GM23338 (cell line): ENCODE measurements at regions not wholly inside any gene's neighbourhood (a gene's known extent, or its start where the extent isn't known, plus 50 kb on each side); places are given as distances from the start of the nearest gene placed in this dataset.

Experiments
- ATAC-seq: fragments of 200-7000 bp; cut with Tn5 transposase; 3 replicates; pipeline ENCODE4 v1.9.1; 2020
- DNase-seq: peaks from one replicate; pipeline ENCODE4 v3.0.0-alpha.2; 2015; ENCODE audit warnings: low spot score
- H2AFZ ChIP-seq: fragments of 200-600 bp; sonication (generic); 2 replicates; pipeline ENCODE4 v1.8.0; 2016; ENCODE audit warnings: antibody characterized with exemption, mild to moderate bottlenecking, moderate library complexity
- H3F3A ChIP-seq: fragments of 200-600 bp; sonication (generic); replicated peaks from 2 replicates; pipeline ENCODE4 v1.8.0; 2017; ENCODE audit warnings: antibody characterized with exemption, mixed run types, low read depth
- H3K27ac ChIP-seq: fragments of 200-600 bp; sonication (generic); 2 replicates; pipeline ENCODE4 v1.6.1; 2016; ENCODE audit warnings: low read depth
- H3K27me3 ChIP-seq: fragments of 200-600 bp; sonication (generic); 2 replicates; pipeline ENCODE4 v1.8.0; 2016; ENCODE audit warnings: mild to moderate bottlenecking, mixed run types, moderate library complexity; ENCODE audit not compliant: insufficient read depth
- H3K36me3 ChIP-seq: fragments of 200-600 bp; sonication (generic); 2 replicates; pipeline ENCODE4 v1.8.0; 2016; ENCODE audit warnings: mild to moderate bottlenecking; ENCODE audit not compliant: insufficient read depth
- H3K4me1 ChIP-seq: fragments of 200-600 bp; sonication (generic); 2 replicates; pipeline ENCODE4 v1.8.0; 2016; ENCODE audit warnings: mild to moderate bottlenecking, moderate library complexity; ENCODE audit not compliant: insufficient read depth
- H3K4me2 ChIP-seq: fragments of 200-600 bp; sonication (generic); 2 replicates; pipeline ENCODE4 v1.7.1; 2017; ENCODE audit warnings: mixed run types
- H3K4me3 ChIP-seq: fragments of 200-600 bp; sonication (generic); 2 replicates; pipeline ENCODE4 v1.6.1; 2016; ENCODE audit warnings: mixed run types
- H3K79me2 ChIP-seq: fragments of 200-600 bp; sonication (generic); replicated peaks from 2 replicates; pipeline ENCODE4 v1.8.0; 2017; ENCODE audit warnings: mild to moderate bottlenecking; ENCODE audit not compliant: insufficient read depth
- H3K9me2 ChIP-seq: fragments of 200-600 bp; sonication (generic); 2 replicates; pipeline ENCODE4 v1.8.0; 2017; ENCODE audit not compliant: insufficient read depth
- H4K20me1 ChIP-seq: fragments of 200-600 bp; sonication (generic); replicated peaks from 2 replicates; pipeline ENCODE4 v1.8.0; 2017; ENCODE audit warnings: mild to moderate bottlenecking; ENCODE audit not compliant: insufficient read depth
- H3K27ac Mint-ChIP-seq: 2 replicates; pipeline ENCODE4 v1.8.0; 2020; ENCODE audit warnings: inconsistent platforms, mild to moderate bottlenecking, moderate library complexity, mixed read lengths
- H3K27me3 Mint-ChIP-seq: 3 replicates; pipeline ENCODE4 v1.8.0; 2022; ENCODE audit warnings: low read depth, mild to moderate bottlenecking, moderate library complexity, mixed read lengths, inconsistent platforms; ENCODE audit not compliant: insufficient read depth, poor library complexity
- H3K36me3 Mint-ChIP-seq: 3 replicates; pipeline ENCODE4 v1.8.0; 2021; ENCODE audit warnings: low read depth, mild to moderate bottlenecking, inconsistent platforms, moderate library complexity, mixed read lengths
- H3K4me1 Mint-ChIP-seq: 3 replicates; pipeline ENCODE4 v1.8.0; 2020; ENCODE audit warnings: mild to moderate bottlenecking, inconsistent platforms, mixed read lengths
- H3K4me3 Mint-ChIP-seq: 3 replicates; pipeline ENCODE4 v1.8.0; 2021; ENCODE audit warnings: moderate library complexity, mild to moderate bottlenecking, inconsistent platforms, mixed read lengths
- H3K9me3 Mint-ChIP-seq: 3 replicates; pipeline ENCODE4 v1.8.0; 2020; ENCODE audit warnings: moderate library complexity, mild to moderate bottlenecking, inconsistent platforms, mixed read lengths
- CTCF ChIP-seq, 2 experiments: fragments of 200-600 bp in 1 of 2; sonication (generic) in 1 of 2; conservative IDR thresholded peaks; 2 replicates each; pipeline versions ENCODE4 v1.5.1 to v1.6.1; 2016 to 2017; ENCODE audit warnings: antibody characterized with exemption in 2 of 2, low read depth in 2 of 2, mild to moderate bottlenecking in 2 of 2, moderate library complexity in 1 of 2
- EZH2 ChIP-seq: fragments of 200-600 bp; sonication (generic); IDR thresholded peaks from one replicate; pipeline ENCODE4 v1.8.0; 2017; ENCODE audit warnings: antibody characterized with exemption, mild to moderate bottlenecking, low read depth; ENCODE audit not compliant: unreplicated experiment
- EZH2phosphoT487 ChIP-seq: fragments of 200-600 bp; sonication (generic); IDR thresholded peaks from one replicate; pipeline ENCODE4 v1.8.1; 2018; ENCODE audit warnings: antibody characterized with exemption; ENCODE audit not compliant: unreplicated experiment
- JUNB ChIP-seq: IDR thresholded peaks from one replicate; pipeline ENCODE4 v1.6.1; 2016; ENCODE audit warnings: antibody characterized with exemption; ENCODE audit not compliant: unreplicated experiment
- NANOG ChIP-seq: IDR thresholded peaks from 2 replicates; pipeline ENCODE4 v1.6.1; 2016; ENCODE audit warnings: antibody characterized with exemption, borderline replicate concordance
- POLR2AphosphoS5 ChIP-seq: IDR thresholded peaks from 2 replicates; pipeline ENCODE4 v1.6.1; 2016; ENCODE audit warnings: antibody characterized with exemption, low read depth
- ZNF114 ChIP-seq: fragments of 250-450 bp; sonication (Bioruptor Pico); IDR thresholded peaks from 2 replicates; pipeline ENCODE4 v1.5.0; 2020; ENCODE audit warnings: mild to moderate bottlenecking, moderate library complexity
- ZNF331 ChIP-seq: fragments of 250-450 bp; sonication (Bioruptor Pico); IDR thresholded peaks from 2 replicates; pipeline ENCODE4 v1.5.0; 2020; ENCODE audit warnings: low read depth, mild to moderate bottlenecking, moderate library complexity
- TF ChIP-seq, protein P1 (sequence below): fragments of 250-450 bp; sonication (Bioruptor Pico); IDR thresholded peaks from 2 replicates; pipeline ENCODE4 v1.5.0; 2020; ENCODE audit warnings: mild to moderate bottlenecking, moderate library complexity

- TF ChIP-seq, protein P1, sequence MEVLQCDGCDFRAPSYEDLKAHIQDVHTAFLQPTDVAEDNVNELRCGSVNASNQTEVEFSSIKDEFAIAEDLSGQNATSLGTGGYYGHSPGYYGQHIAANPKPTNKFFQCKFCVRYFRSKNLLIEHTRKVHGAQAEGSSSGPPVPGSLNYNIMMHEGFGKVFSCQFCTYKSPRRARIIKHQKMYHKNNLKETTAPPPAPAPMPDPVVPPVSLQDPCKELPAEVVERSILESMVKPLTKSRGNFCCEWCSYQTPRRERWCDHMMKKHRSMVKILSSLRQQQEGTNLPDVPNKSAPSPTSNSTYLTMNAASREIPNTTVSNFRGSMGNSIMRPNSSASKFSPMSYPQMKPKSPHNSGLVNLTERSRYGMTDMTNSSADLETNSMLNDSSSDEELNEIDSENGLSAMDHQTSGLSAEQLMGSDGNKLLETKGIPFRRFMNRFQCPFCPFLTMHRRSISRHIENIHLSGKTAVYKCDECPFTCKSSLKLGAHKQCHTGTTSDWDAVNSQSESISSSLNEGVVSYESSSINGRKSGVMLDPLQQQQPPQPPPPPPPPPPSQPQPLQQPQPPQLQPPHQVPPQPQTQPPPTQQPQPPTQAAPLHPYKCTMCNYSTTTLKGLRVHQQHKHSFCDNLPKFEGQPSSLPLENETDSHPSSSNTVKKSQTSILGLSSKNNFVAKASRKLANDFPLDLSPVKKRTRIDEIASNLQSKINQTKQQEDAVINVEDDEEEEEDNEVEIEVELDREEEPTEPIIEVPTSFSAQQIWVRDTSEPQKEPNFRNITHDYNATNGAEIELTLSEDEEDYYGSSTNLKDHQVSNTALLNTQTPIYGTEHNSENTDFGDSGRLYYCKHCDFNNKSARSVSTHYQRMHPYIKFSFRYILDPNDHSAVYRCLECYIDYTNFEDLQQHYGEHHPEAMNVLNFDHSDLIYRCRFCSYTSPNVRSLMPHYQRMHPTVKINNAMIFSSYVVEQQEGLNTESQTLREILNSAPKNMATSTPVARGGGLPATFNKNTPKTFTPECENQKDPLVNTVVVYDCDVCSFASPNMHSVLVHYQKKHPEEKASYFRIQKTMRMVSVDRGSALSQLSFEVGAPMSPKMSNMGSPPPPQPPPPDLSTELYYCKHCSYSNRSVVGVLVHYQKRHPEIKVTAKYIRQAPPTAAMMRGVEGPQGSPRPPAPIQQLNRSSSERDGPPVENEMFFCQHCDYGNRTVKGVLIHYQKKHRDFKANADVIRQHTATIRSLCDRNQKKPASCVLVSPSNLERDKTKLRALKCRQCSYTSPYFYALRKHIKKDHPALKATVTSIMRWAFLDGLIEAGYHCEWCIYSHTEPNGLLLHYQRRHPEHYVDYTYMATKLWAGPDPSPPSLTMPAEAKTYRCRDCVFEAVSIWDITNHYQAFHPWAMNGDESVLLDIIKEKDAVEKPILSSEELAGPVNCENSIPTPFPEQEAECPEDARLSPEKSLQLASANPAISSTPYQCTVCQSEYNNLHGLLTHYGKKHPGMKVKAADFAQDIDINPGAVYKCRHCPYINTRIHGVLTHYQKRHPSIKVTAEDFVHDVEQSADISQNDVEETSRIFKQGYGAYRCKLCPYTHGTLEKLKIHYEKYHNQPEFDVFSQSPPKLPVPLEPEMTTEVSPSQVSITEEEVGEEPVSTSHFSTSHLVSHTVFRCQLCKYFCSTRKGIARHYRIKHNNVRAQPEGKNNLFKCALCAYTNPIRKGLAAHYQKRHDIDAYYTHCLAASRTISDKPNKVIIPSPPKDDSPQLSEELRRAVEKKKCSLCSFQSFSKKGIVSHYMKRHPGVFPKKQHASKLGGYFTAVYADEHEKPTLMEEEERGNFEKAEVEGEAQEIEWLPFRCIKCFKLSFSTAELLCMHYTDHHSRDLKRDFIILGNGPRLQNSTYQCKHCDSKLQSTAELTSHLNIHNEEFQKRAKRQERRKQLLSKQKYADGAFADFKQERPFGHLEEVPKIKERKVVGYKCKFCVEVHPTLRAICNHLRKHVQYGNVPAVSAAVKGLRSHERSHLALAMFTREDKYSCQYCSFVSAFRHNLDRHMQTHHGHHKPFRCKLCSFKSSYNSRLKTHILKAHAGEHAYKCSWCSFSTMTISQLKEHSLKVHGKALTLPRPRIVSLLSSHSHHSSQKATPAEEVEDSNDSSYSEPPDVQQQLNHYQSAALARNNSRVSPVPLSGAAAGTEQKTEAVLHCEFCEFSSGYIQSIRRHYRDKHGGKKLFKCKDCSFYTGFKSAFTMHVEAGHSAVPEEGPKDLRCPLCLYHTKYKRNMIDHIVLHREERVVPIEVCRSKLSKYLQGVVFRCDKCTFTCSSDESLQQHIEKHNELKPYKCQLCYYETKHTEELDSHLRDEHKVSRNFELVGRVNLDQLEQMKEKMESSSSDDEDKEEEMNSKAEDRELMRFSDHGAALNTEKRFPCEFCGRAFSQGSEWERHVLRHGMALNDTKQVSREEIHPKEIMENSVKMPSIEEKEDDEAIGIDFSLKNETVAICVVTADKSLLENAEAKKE = no peak
Measured at GRCh38 chr17:34066528-34066927, 188.6 kb upstream of the CCL2 start (continued).

DNA sequence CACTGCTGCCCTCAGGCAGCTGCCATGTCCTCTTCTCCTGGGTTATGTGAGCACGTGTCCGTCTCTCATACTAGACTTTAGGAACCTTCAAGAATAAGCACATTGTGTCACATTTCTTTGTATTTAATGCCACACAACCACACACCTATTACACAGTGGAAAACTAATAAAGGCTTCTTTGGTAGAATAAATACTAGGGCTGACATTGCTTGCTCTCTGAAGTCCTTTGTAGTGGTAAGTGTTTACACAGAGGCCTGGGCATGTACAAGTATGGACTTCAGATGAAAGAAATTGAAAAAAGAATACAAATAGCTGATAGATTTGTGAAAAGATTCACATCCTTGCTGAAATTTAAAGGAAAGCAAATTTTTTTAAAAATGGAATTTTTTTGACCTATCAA lies 188.1 kb upstream of the CCL2 start:
- H4K20me1 ChIP-seq = no peaks in the 10 kb centered on the region
- H3K79me2 ChIP-seq = no peaks in the 10 kb centered on the region; the same call in 1 of the 2 replicates
- no peaks in the 10 kb centered on the region for H3K4me1 Mint-ChIP-seq
- no peak overlapping the region for H3K27ac Mint-ChIP-seq
- H3K36me3 Mint-ChIP-seq = peaks cover 5% of the 10 kb centered on the region; the same call in 2 of the 3 replicates
- H3K4me3 Mint-ChIP-seq = no peak overlapping the region
- DNase-seq (no peak), ATAC-seq (no peak)
- H3K4me3 ChIP-seq = no peak overlapping the region
- peaks cover 3% of the 10 kb centered on the region for H3K27me3 Mint-ChIP-seq
- no peaks in the 10 kb centered on the region for H3K4me1 ChIP-seq
- H3K4me2 ChIP-seq = no peak overlapping the region
- no peaks in the 10 kb centered on the region for H3K27me3 ChIP-seq
- H3K27ac ChIP-seq = no peak overlapping the region
- peaks cover 11% of the 10 kb centered on the region; the same call in 1 of the 2 replicates for H3K9me2 ChIP-seq
- H2AFZ ChIP-seq = no peak overlapping the region
- H3K9me3 Mint-ChIP-seq = peaks cover 15% of the 10 kb centered on the region
- no peaks in the 10 kb centered on the region for H3F3A ChIP-seq
- no peaks in the 10 kb centered on the region for H3K36me3 ChIP-seq
- TF ChIP-seq POLR2AphosphoS5 (no peak), ZNF114 (no peak), JUNB (no peak), CTCF (conservative IDR thresholded peaks at IDR 0.05; ENCODE audit: low read depth in 2 of 2) (no peak), EZH2phosphoT487 (no peak), EZH2 (no peak), NANOG (no peak), ZNF331 (CRISPR knock-in tag) (no peak)
- TF ChIP-seq, protein P1 = no peak
